Caco-2 (cell line): ENCODE measurements at regions not wholly inside any gene's neighbourhood (a gene's known extent, or its start where the extent isn't known, plus 50 kb on each side); places are given as distances from the start of the nearest gene placed in this dataset.

Source experiments
- BruUV-seq: library from RNA; stranded (reverse); fragments of 400-500 nt; replicated peaks from 2 replicates; lab custom pipeline; 2021; lab: Mats Ljungman, UMichigan
- CTCF ChIA-PET: fragments of 300-600 bp; sonication (Branson Sonifier 250); formaldehyde crosslinking; loops from one replicate; lab custom pipeline; 2022; ENCODE audit warnings: antibody characterized with exemption; lab: Charles Lee
- POLR2A ChIA-PET: fragments of 300-600 bp; sonication (Branson Sonifier 250); formaldehyde crosslinking; loops from one replicate; lab custom pipeline; 2022; ENCODE audit warnings: antibody characterized with exemption; lab: Charles Lee
- DNase-seq, 2 experiments: peaks; one replicate each; pipeline versions ENCODE4 v3.0.0 to v3.0.0-alpha.2; 2020 to 2022
- H3K27me3 ChIP-seq: replicated peaks from 2 replicates; pipeline ENCODE4 v1.6.0; 2011; ENCODE audit warnings: low read length; ENCODE audit not compliant: control insufficient read depth, insufficient read depth
- H3K36me3 ChIP-seq: 2 replicates; pipeline ENCODE4 v1.5.1; 2011; ENCODE audit warnings: low read length; ENCODE audit not compliant: control insufficient read depth, insufficient read depth
- H3K4me1 ChIP-seq: fragments of 250-450 bp; sonication (Bioruptor Pico); 2 replicates; pipeline ENCODE4 v1.5.1; 2020; ENCODE audit warnings: mild to moderate bottlenecking
- H3K4me3 ChIP-seq: 2 replicates; pipeline ENCODE4 v1.5.1; 2011; ENCODE audit warnings: low read depth, mild to moderate bottlenecking, control low read depth, low read length
- H3K9me3 ChIP-seq: fragments of 250-450 bp; sonication (Bioruptor Pico); 2 replicates; pipeline ENCODE4 v1.5.1; 2020; ENCODE audit warnings: mild to moderate bottlenecking, moderate library complexity
- H3K27ac Mint-ChIP-seq: one replicate; pipeline ENCODE4 v1.8.0; 2022; ENCODE audit warnings: mixed read lengths; ENCODE audit not compliant: unreplicated experiment
- H3K27me3 Mint-ChIP-seq: one replicate; pipeline ENCODE4 v1.8.0; 2022; ENCODE audit warnings: mixed read lengths; ENCODE audit not compliant: insufficient read depth, unreplicated experiment
- H3K36me3 Mint-ChIP-seq: one replicate; pipeline ENCODE4 v1.8.0; 2022; ENCODE audit warnings: mild to moderate bottlenecking, mixed read lengths; ENCODE audit not compliant: insufficient read depth, unreplicated experiment
- H3K4me1 Mint-ChIP-seq: one replicate; pipeline ENCODE4 v1.8.0; 2022; ENCODE audit warnings: low read depth, mixed read lengths; ENCODE audit not compliant: unreplicated experiment
- H3K4me3 Mint-ChIP-seq: one replicate; pipeline ENCODE4 v1.8.0; 2022; ENCODE audit warnings: mild to moderate bottlenecking, moderate library complexity, mixed read lengths; ENCODE audit not compliant: unreplicated experiment
- H3K9me3 Mint-ChIP-seq: one replicate; pipeline ENCODE4 v1.8.0; 2022; ENCODE audit warnings: mixed read lengths; ENCODE audit not compliant: unreplicated experiment
- intact Hi-C: fragments of 100-400 bp; cut with micrococcal nuclease; formaldehyde crosslinking; loops from one replicate; pipeline ENCODE4 v1.10.0; 2022; ENCODE audit not compliant: unreplicated experiment
- TF ChIP-seq, protein P1 (sequence below), 2 experiments: fragments of 200-600 bp in 1 of 2; IDR thresholded peaks; 1 replicate in 1 of 2; 2 replicates in 1 of 2; pipeline versions ENCODE4 v1.5.1 to v1.8.0; 2011 to 2022; ENCODE audit warnings: antibody characterized with exemption in 1 of 2, control low read depth in 1 of 2, inconsistent platforms in 1 of 2, low read depth in 1 of 2, low read length in 1 of 2, mild to moderate bottlenecking in 1 of 2, moderate library complexity in 1 of 2; ENCODE audit not compliant: insufficient read depth in 1 of 2, severe bottlenecking in 1 of 2, unreplicated experiment in 1 of 2

DNA sequence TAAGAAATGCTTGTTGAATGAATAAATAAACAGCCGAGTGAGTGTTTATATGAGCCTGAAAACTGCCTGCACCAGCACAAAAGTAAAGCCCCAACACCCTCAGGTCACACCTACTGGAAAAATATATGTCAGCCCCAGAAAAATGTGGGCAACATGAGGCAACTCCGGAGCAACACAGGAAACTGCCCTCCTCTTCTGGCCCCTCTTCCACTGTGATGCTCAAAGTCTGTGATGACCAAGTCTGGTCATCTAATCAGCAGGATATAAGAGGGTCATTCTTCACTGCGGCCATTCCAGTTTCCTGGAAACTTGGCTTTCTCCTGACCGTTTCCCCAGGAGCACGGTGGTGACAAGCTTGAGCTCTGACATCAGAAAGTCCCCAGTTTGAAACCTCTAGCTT lies 159.6 kb upstream of the PZP start:
- Mint-ChIP-seq H3K4me3 (no peak overlapping the region), H3K36me3 (no peaks in the 10 kb centered on the region), H3K9me3 (no peaks in the 10 kb centered on the region), H3K27ac (no peak overlapping the region), H3K27me3 (peaks cover 29% of the 10 kb centered on the region), H3K4me1 (no peaks in the 10 kb centered on the region)
- intact Hi-C loops, result no loop called here
- no peaks in the 10 kb centered on the region for H3K4me1 ChIP-seq
- BruUV-seq, result no TSS peak
- CTCF ChIA-PET, result no interaction called here
- H3K27me3 ChIP-seq, result no peaks in the 10 kb centered on the region; the same call in 1 of the 2 replicates
- no peaks in the 10 kb centered on the region for H3K36me3 ChIP-seq
- H3K9me3 ChIP-seq, result no peaks in the 10 kb centered on the region
- POLR2A ChIA-PET, result no interaction called here
- H3K4me3 ChIP-seq, result no peak overlapping the region
- no peak for DNase-seq
- TF ChIP-seq, protein P1, sequence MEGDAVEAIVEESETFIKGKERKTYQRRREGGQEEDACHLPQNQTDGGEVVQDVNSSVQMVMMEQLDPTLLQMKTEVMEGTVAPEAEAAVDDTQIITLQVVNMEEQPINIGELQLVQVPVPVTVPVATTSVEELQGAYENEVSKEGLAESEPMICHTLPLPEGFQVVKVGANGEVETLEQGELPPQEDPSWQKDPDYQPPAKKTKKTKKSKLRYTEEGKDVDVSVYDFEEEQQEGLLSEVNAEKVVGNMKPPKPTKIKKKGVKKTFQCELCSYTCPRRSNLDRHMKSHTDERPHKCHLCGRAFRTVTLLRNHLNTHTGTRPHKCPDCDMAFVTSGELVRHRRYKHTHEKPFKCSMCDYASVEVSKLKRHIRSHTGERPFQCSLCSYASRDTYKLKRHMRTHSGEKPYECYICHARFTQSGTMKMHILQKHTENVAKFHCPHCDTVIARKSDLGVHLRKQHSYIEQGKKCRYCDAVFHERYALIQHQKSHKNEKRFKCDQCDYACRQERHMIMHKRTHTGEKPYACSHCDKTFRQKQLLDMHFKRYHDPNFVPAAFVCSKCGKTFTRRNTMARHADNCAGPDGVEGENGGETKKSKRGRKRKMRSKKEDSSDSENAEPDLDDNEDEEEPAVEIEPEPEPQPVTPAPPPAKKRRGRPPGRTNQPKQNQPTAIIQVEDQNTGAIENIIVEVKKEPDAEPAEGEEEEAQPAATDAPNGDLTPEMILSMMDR (IDR thresholded peaks at IDR 0.05; ENCODE audit: insufficient read depth in 1 of 2, low read depth in 1 of 2, low read length in 1 of 2, severe bottlenecking in 1 of 2, unreplicated experiment in 1 of 2), result no peak

DNA sequence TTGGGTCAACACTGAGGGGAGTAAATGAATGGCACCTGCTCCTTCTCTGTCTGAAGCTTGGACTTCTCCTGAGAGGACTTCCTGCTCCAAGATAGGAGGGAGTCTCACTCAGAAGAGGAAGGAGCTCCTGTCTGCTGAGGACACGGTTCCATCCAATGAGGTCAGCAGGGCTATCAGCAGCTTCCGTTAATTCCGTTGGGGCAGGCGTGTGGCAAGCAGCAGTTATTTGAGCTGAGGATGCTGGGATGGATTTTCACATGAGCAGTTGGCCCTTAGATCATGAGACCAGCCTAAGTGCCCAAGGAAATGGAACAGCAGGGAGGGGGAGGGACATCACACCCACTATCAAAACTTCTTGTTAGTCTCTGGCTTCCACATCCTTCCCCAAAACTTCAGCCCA lies 159.0 kb upstream of the PZP start:
- Histone ChIP-seq H3K27me3 (no peaks in the 10 kb centered on the region; the same call in 1 of the 2 replicates), H3K36me3 (no peaks in the 10 kb centered on the region), H3K4me1 (no peaks in the 10 kb centered on the region), H3K4me3 (no peak overlapping the region), H3K9me3 (no peaks in the 10 kb centered on the region)
- BruUV-seq, result no TSS peak
- CTCF ChIA-PET, result no interaction called here
- H3K27me3 Mint-ChIP-seq, result peaks cover 29% of the 10 kb centered on the region
- no peaks in the 10 kb centered on the region for H3K36me3 Mint-ChIP-seq
- no peaks in the 10 kb centered on the region for H3K9me3 Mint-ChIP-seq
- H3K4me3 Mint-ChIP-seq, result no peak overlapping the region
- H3K4me1 Mint-ChIP-seq, result no peaks in the 10 kb centered on the region
- no peak overlapping the region for H3K27ac Mint-ChIP-seq
- DNase-seq, result no peak
- POLR2A ChIA-PET, result no interaction called here
- TF ChIP-seq, protein P1 (IDR thresholded peaks at IDR 0.05; ENCODE audit: insufficient read depth in 1 of 2, low read depth in 1 of 2, low read length in 1 of 2, severe bottlenecking in 1 of 2, unreplicated experiment in 1 of 2), result no peak
- intact Hi-C loops, result no loop called here

DNA sequence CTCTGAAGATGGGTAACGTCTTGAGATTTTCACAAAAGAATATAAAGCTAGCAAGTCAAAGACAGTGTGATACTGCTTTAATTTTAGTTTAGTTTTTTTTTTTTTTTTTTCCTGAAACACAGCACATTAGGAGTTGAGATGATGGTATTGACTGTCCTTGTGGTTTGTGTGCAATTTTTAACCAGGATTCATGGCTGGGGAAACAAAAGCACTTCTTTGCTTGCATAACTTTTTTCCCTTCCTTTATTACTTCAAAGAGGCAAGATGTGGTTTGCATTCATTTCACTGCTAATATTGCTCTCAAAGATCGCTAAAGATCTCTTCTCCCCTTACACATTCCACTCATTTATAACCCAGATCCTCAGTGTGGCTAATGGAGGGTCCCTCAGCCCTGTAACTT lies 157.1 kb upstream of the PZP start:
- Mint-ChIP-seq H3K9me3 (no peaks in the 10 kb centered on the region), H3K27me3 (peaks cover 22% of the 10 kb centered on the region), H3K4me1 (no peaks in the 10 kb centered on the region), H3K36me3 (no peaks in the 10 kb centered on the region), H3K4me3 (no peak overlapping the region), H3K27ac (no peak overlapping the region)
- Histone ChIP-seq H3K36me3 (no peaks in the 10 kb centered on the region), H3K4me1 (no peaks in the 10 kb centered on the region), H3K9me3 (no peaks in the 10 kb centered on the region), H3K27me3 (no peaks in the 10 kb centered on the region), H3K4me3 (no peak overlapping the region)
- BruUV-seq, result no TSS peak
- POLR2A ChIA-PET, result no interaction called here
- TF ChIP-seq, protein P1 (IDR thresholded peaks at IDR 0.05; ENCODE audit: insufficient read depth in 1 of 2, low read depth in 1 of 2, low read length in 1 of 2, severe bottlenecking in 1 of 2, unreplicated experiment in 1 of 2), result no peak
- CTCF ChIA-PET, result no interaction called here
- intact Hi-C loops, result no loop called here
- DNase-seq, result no peak
